ENCODE measurements at regions not wholly inside any gene's neighbourhood (a gene's known extent, or its start where the extent isn't known, plus 50 kb on each side); places are given as distances from the start of the nearest gene placed in this dataset. TPM values are rescaled to one million over a fixed set of nuclear protein-coding genes. Genes with fewer than 3 reads are reported as not detected.

DNA sequence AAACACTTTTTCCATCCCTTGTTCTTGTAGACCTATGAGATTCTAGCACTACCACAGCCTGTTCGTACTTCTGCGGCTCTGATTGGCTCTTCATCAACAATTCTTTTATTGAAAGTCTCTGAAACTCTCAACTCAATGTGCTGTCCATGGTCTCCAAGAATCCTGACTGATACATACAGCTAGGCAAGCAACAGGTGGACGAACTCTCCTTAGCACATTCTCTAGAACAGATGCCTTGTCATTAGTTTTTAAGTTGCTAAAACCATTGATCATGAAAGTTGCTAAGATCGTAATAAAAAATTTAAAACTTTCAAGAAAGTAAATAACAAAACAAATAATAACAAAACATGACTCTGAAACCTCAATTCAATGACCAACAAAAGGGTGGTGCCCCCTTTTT is 210.5 kb downstream of the EPHA4 start:
- ChIA-PET CTCF (no interaction called here), POLR2A (no interaction called here)
- no peaks in the 10 kb centered on the region for H3K36me3 Mint-ChIP-seq
- Histone ChIP-seq H3K4me3 (ENCODE audit: low read length) (no peak overlapping the region), H3K9me3 (ENCODE audit: control insufficient read depth in 2 of 3, low read length in 3 of 3) (no peaks in the 10 kb centered on the region), H3K27me3 (ENCODE audit: control insufficient read depth in 2 of 2, insufficient read depth in 2 of 2, low read length in 2 of 2) (no peaks in the 10 kb centered on the region), H3K36me3 (ENCODE audit: control insufficient read depth in 2 of 3, insufficient read depth in 3 of 3, low read length in 3 of 3) (no peaks in the 10 kb centered on the region), H3K27ac (ENCODE audit: low read depth, low read length) (no peak overlapping the region), H3K4me1 (ENCODE audit: control insufficient read depth in 2 of 2, insufficient read depth in 2 of 2, low read length in 2 of 2) (no peaks in the 10 kb centered on the region)
- H3K4me1 Mint-ChIP-seq, result no peaks in the 10 kb centered on the region
- ATAC-seq (no peak), DNase-seq (no peak)
- intact Hi-C loops (cut with micrococcal nuclease), result loop anchor here in 1 of 2 donors (5.0 kb wide), 1 partner anchor 211 kb away; the partner anchor contains the start of gene EPHA4
- H3K27me3 Mint-ChIP-seq, result no peaks in the 10 kb centered on the region
- no peak overlapping the region for H3K4me3 Mint-ChIP-seq
- H3K27ac Mint-ChIP-seq, result no peak overlapping the region
- H3K9me3 Mint-ChIP-seq, result peaks cover 0 to 3% (median 0%) of the 10 kb centered on the region in 11 donors

DNA sequence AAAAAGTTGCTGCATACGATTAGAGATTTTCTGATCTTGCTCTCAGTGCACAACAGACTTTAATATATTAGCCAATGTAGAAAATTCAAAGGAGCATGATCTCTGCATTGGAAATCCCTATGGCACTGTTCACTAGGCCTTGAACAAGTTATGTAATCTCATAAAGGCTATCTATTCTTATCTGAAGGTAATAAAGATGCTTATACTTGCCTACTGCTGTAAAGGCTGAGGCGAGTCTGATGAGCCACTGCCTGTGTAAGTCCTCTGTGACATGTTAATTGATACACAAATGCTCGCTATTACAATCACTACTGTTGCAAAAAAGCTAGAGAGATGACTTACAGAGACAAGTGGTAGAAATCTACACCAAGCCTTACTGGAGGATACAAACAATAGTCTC is 207.4 kb downstream of the EPHA4 start:
- no peaks in the 10 kb centered on the region for H3K9me3 ChIP-seq (ENCODE audit: control insufficient read depth in 2 of 3, low read length in 3 of 3)
- Mint-ChIP-seq H3K4me3 (no peak overlapping the region), H3K27ac (no peak overlapping the region), H3K4me1 (no peaks in the 10 kb centered on the region), H3K27me3 (peaks cover 0 to 5% (median 0%) of the 10 kb centered on the region in 5 donors), H3K36me3 (no peaks in the 10 kb centered on the region), H3K9me3 (peaks cover 0 to 3% (median 0%) of the 10 kb centered on the region in 11 donors)
- no peaks in the 10 kb centered on the region for H3K36me3 ChIP-seq (ENCODE audit: control insufficient read depth in 2 of 3, insufficient read depth in 3 of 3, low read length in 3 of 3)
- DNase-seq (no peak), ATAC-seq (no peak)
- no peaks in the 10 kb centered on the region for H3K27me3 ChIP-seq (ENCODE audit: control insufficient read depth in 2 of 2, insufficient read depth in 2 of 2, low read length in 2 of 2)
- CTCF ChIA-PET, result no interaction called here
- no peak overlapping the region for H3K27ac ChIP-seq (ENCODE audit: low read depth, low read length)
- no peak overlapping the region for H3K4me3 ChIP-seq (ENCODE audit: low read length)
- POLR2A ChIA-PET, result no interaction called here
- intact Hi-C loops (cut with micrococcal nuclease), result loop anchor here in 1 of 2 donors (5.0 kb wide), 1 partner anchor 208 kb away; the partner anchor contains the start of gene EPHA4
- no peaks in the 10 kb centered on the region for H3K4me1 ChIP-seq (ENCODE audit: control insufficient read depth in 2 of 2, insufficient read depth in 2 of 2, low read length in 2 of 2)

Small RNAs in the stretch of these regions (microRNA-seq; reads per million reads assigned to microRNA genes)
- gene MIR4268 (ENCODE audit: borderline microRNAs expressed), result not detected
